HCT116 (cell line): ENCODE measurements at regions not wholly inside any gene's neighbourhood (a gene's known extent, or its start where the extent isn't known, plus 50 kb on each side); places are given as distances from the start of the nearest gene placed in this dataset.

Experiments
- ATAC-seq: fragments of 200-7000 bp; cut with Tn5 transposase; 2 replicates; pipeline ENCODE4 v1.9.1; 2020; ENCODE audit warnings: mild to moderate bottlenecking, moderate library complexity
- BruUV-seq: library from RNA; stranded (reverse); fragments of 400-500 nt; replicated peaks from 2 replicates; lab custom pipeline; 2021; lab: Mats Ljungman, UMichigan
- CTCF ChIA-PET: fragments of 300-600 bp; sonication (Branson Sonifier 250); formaldehyde crosslinking; loops from one replicate; lab custom pipeline; 2021; ENCODE audit warnings: antibody characterized with exemption; lab: Charles Lee
- POLR2A ChIA-PET: fragments of 300-600, 350-600 bp; sonication (Branson Sonifier 250); formaldehyde crosslinking; loops from one replicate; lab custom pipeline; 2021; ENCODE audit warnings: antibody characterized with exemption; lab: Charles Lee
- RAD21 ChIA-PET, 2 experiments: fragments of 300-600 bp; sonication (Branson Sonifier 250); formaldehyde crosslinking; loops; one replicate each; lab custom pipeline; 2023; ENCODE audit warnings: low total read pairs in 2 of 2; ENCODE audit not compliant: uncharacterized antibody in 2 of 2, unreplicated experiment in 2 of 2, low non-redundant PET in 1 of 2; lab: Charles Lee
- DNase-seq: peaks from one replicate; pipeline ENCODE4 v3.0.0-alpha.2; 2010; ENCODE audit warnings: low read depth, low spot score
- H2AFZ ChIP-seq: fragments of 200-600 bp; shearing (Covaris generic), sonication (generic); 2 replicates; pipeline ENCODE4 v1.6.1; 2017; ENCODE audit warnings: low read depth, mixed run types, mixed read lengths, antibody characterized with exemption, low read length; ENCODE audit not compliant: poor library complexity, severe bottlenecking
- H3K27ac ChIP-seq: 2 replicates; pipeline ENCODE4 v1.5.1; 2012; ENCODE audit warnings: low read depth, low read length
- H3K27me3 ChIP-seq: fragments of 200-600 bp; sonication (generic); 2 replicates; pipeline ENCODE4 v1.6.1; 2016; ENCODE audit warnings: mixed run types, low read length, mixed read lengths; ENCODE audit not compliant: insufficient read depth
- H3K36me3 ChIP-seq, 2 experiments: fragments of 200-500 bp in 1 of 2; fragments of 200-600 bp in 1 of 2; sonication (Bioruptor generic) in 1 of 2; sonication (generic) in 1 of 2; 2 replicates each; pipeline versions ENCODE4 v1.5.1 to v1.6.1; 2014 to 2016; ENCODE audit warnings: low read length in 2 of 2, inconsistent platforms in 1 of 2, mixed read lengths in 1 of 2, mixed run types in 1 of 2; ENCODE audit not compliant: insufficient read depth in 2 of 2, control insufficient read depth in 1 of 2
- H3K4me1 ChIP-seq, 2 experiments: fragments of 200-600 bp in 1 of 2; sonication (generic) in 1 of 2; 2 replicates each; pipeline versions ENCODE4 v1.5.1 to v1.6.1; 2012 to 2017; ENCODE audit warnings: low read length in 2 of 2, inconsistent platforms in 1 of 2, mild to moderate bottlenecking in 1 of 2, mixed read lengths in 1 of 2, mixed run types in 1 of 2, moderate library complexity in 1 of 2; ENCODE audit not compliant: insufficient read depth in 2 of 2, control insufficient read depth in 1 of 2
- H3K4me2 ChIP-seq: fragments of 200-600 bp; sonication (generic); 2 replicates; pipeline ENCODE4 v1.6.1; 2017; ENCODE audit warnings: mixed run types, low read length, mixed read lengths
- H3K4me3 ChIP-seq, 2 experiments: fragments of 200-600 bp in 1 of 2; sonication (generic) in 1 of 2; replicated peaks in 1 of 2; 2 replicates each; pipeline ENCODE4 v1.5.1; 2011 to 2016; ENCODE audit warnings: low read length in 2 of 2, control low read depth in 1 of 2, low read depth in 1 of 2, mild to moderate bottlenecking in 1 of 2, mixed read lengths in 1 of 2, mixed run types in 1 of 2
- H3K79me2 ChIP-seq: fragments of 200-600 bp; sonication (generic); 2 replicates; pipeline ENCODE4 v1.6.1; 2017; ENCODE audit warnings: mild to moderate bottlenecking, mixed run types, low read length, moderate library complexity, mixed read lengths; ENCODE audit not compliant: insufficient read depth
- H3K9ac ChIP-seq: fragments of 200-600 bp; sonication (generic); 2 replicates; pipeline ENCODE4 v1.6.1; 2016; ENCODE audit warnings: low read length, mixed read lengths
- H3K9me2 ChIP-seq: fragments of 200-600 bp; sonication (generic), shearing (Covaris generic); 2 replicates; pipeline ENCODE4 v1.6.1; 2017; ENCODE audit warnings: mixed run types, mild to moderate bottlenecking, moderate library complexity; ENCODE audit not compliant: insufficient read depth
- H3K9me3 ChIP-seq, 2 experiments: fragments of 200-500 bp in 1 of 2; fragments of 200-600 bp in 1 of 2; sonication (Bioruptor generic) in 1 of 2; sonication (generic) in 1 of 2; 2 replicates each; pipeline ENCODE4 v1.6.1; 2014 to 2017; ENCODE audit warnings: low read length in 2 of 2, mixed read lengths in 2 of 2, inconsistent platforms in 1 of 2, low read depth in 1 of 2, mild to moderate bottlenecking in 1 of 2, mixed run types in 1 of 2, moderate library complexity in 1 of 2; ENCODE audit not compliant: control insufficient read depth in 1 of 2, insufficient read depth in 1 of 2
- H4K20me1 ChIP-seq: fragments of 200-600 bp; sonication (generic), shearing (Covaris generic); 2 replicates; pipeline ENCODE4 v1.6.1; 2017; ENCODE audit warnings: mixed run types, mild to moderate bottlenecking, moderate library complexity; ENCODE audit not compliant: insufficient read depth
- ATF3 ChIP-seq: IDR thresholded peaks from 2 replicates; pipeline ENCODE4 v1.6.1; 2012
- CBX3 ChIP-seq: IDR thresholded peaks from 2 replicates; pipeline ENCODE4 v1.6.1; 2012; ENCODE audit warnings: low read depth
- CEBPB ChIP-seq: IDR thresholded peaks from 2 replicates; pipeline ENCODE4 v1.6.1; 2012; ENCODE audit warnings: low read depth
- EGR1 ChIP-seq: IDR thresholded peaks from 2 replicates; pipeline ENCODE4 v1.6.1; 2012; ENCODE audit warnings: low read depth
- EZH2 ChIP-seq: fragments of 200-600 bp; sonication (generic); IDR thresholded peaks from 2 replicates; pipeline ENCODE4 v1.6.1; 2017; ENCODE audit warnings: antibody characterized with exemption, mixed run types
- FOSL1 ChIP-seq: IDR thresholded peaks from 2 replicates; pipeline ENCODE4 v1.6.1; 2012; ENCODE audit warnings: low read depth
- JUND ChIP-seq: IDR thresholded peaks from 2 replicates; pipeline ENCODE4 v1.6.1; 2012
- SP1 ChIP-seq: IDR thresholded peaks from 2 replicates; pipeline ENCODE4 v1.6.1; 2012; ENCODE audit warnings: low read depth
- ZBTB33 ChIP-seq: IDR thresholded peaks from 2 replicates; pipeline ENCODE4 v1.6.1; 2011; ENCODE audit warnings: mild to moderate bottlenecking, low read length, moderate library complexity; ENCODE audit not compliant: insufficient replicate concordance; ENCODE audit errors: extremely low read depth
- intact Hi-C: fragments of 100-400 bp; cut with micrococcal nuclease; formaldehyde crosslinking; loops from 2 replicates; pipeline ENCODE4 v1.10.0; 2022
- TF ChIP-seq, protein P1 (sequence below), 3 experiments: fragments of 200-600 bp in 1 of 3; sonication (generic) in 1 of 3; IDR thresholded peaks in 2 of 3; conservative IDR thresholded peaks in 1 of 3; 2 replicates each; pipeline ENCODE4 v1.5.1; 2012 to 2017; ENCODE audit warnings: low read depth in 2 of 3, low read length in 2 of 3, antibody characterized with exemption in 1 of 3, borderline replicate concordance in 1 of 3, control low read depth in 1 of 3, mild to moderate bottlenecking in 1 of 3, mixed read lengths in 1 of 3, mixed run types in 1 of 3, moderate library complexity in 1 of 3; ENCODE audit not compliant: insufficient read depth in 1 of 3
- TF ChIP-seq, protein P2 (sequence below): IDR thresholded peaks from 2 replicates; pipeline ENCODE4 v1.6.1; 2012; ENCODE audit warnings: low read depth

GRCh38 chr16:16857012-16857411 is 478.1 kb downstream of the NPIPA7 start:
- no peak overlapping the region for H2AFZ ChIP-seq
- no peak for TF ChIP-seq SP1
- no peak for TF ChIP-seq CBX3
- no peak for TF ChIP-seq JUND
- TF ChIP-seq, protein P1, sequence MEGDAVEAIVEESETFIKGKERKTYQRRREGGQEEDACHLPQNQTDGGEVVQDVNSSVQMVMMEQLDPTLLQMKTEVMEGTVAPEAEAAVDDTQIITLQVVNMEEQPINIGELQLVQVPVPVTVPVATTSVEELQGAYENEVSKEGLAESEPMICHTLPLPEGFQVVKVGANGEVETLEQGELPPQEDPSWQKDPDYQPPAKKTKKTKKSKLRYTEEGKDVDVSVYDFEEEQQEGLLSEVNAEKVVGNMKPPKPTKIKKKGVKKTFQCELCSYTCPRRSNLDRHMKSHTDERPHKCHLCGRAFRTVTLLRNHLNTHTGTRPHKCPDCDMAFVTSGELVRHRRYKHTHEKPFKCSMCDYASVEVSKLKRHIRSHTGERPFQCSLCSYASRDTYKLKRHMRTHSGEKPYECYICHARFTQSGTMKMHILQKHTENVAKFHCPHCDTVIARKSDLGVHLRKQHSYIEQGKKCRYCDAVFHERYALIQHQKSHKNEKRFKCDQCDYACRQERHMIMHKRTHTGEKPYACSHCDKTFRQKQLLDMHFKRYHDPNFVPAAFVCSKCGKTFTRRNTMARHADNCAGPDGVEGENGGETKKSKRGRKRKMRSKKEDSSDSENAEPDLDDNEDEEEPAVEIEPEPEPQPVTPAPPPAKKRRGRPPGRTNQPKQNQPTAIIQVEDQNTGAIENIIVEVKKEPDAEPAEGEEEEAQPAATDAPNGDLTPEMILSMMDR (IDR thresholded peaks at IDR 0.05 in 2 of 3, conservative IDR thresholded peaks at IDR 0.05 in 1 of 3; ENCODE audit: borderline replicate concordance in 1 of 3, insufficient read depth in 1 of 3, low read depth in 2 of 3, low read length in 2 of 3) = no peak
- no peak for TF ChIP-seq ZBTB33
- no peak for TF ChIP-seq EGR1
- TF ChIP-seq, protein P2, sequence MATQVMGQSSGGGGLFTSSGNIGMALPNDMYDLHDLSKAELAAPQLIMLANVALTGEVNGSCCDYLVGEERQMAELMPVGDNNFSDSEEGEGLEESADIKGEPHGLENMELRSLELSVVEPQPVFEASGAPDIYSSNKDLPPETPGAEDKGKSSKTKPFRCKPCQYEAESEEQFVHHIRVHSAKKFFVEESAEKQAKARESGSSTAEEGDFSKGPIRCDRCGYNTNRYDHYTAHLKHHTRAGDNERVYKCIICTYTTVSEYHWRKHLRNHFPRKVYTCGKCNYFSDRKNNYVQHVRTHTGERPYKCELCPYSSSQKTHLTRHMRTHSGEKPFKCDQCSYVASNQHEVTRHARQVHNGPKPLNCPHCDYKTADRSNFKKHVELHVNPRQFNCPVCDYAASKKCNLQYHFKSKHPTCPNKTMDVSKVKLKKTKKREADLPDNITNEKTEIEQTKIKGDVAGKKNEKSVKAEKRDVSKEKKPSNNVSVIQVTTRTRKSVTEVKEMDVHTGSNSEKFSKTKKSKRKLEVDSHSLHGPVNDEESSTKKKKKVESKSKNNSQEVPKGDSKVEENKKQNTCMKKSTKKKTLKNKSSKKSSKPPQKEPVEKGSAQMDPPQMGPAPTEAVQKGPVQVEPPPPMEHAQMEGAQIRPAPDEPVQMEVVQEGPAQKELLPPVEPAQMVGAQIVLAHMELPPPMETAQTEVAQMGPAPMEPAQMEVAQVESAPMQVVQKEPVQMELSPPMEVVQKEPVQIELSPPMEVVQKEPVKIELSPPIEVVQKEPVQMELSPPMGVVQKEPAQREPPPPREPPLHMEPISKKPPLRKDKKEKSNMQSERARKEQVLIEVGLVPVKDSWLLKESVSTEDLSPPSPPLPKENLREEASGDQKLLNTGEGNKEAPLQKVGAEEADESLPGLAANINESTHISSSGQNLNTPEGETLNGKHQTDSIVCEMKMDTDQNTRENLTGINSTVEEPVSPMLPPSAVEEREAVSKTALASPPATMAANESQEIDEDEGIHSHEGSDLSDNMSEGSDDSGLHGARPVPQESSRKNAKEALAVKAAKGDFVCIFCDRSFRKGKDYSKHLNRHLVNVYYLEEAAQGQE = no peak
- no peak for TF ChIP-seq FOSL1
- no peak for TF ChIP-seq ATF3
- TF ChIP-seq EZH2 = no peak
- no peak for TF ChIP-seq CEBPB
- H4K20me1 ChIP-seq = no peaks in the 10 kb centered on the region
- H3K9me2 ChIP-seq = no peaks in the 10 kb centered on the region
- POLR2A ChIA-PET = no interaction called here
- BruUV-seq = no TSS peak
- no peaks in the 10 kb centered on the region for H3K9me3 ChIP-seq
- ATAC-seq (no peak), DNase-seq (no peak)
- no peaks in the 10 kb centered on the region for H3K4me1 ChIP-seq
- H3K4me3 ChIP-seq = no peak overlapping the region
- no peaks in the 10 kb centered on the region for H3K36me3 ChIP-seq
- no peaks in the 10 kb centered on the region for H3K79me2 ChIP-seq
- H3K4me2 ChIP-seq = no peak overlapping the region
- peaks cover 7% of the 10 kb centered on the region for H3K27me3 ChIP-seq
- RAD21 ChIA-PET = no interaction called here
- CTCF ChIA-PET = no interaction called here
- no peak overlapping the region for H3K27ac ChIP-seq
- no peak overlapping the region for H3K9ac ChIP-seq
- intact Hi-C loops = no loop called here
